Body of pancreas (tissue), 4 donors: ENCODE measurements at regions not wholly inside any gene's neighbourhood (a gene's known extent, or its start where the extent isn't known, plus 50 kb on each side); places are given as distances from the start of the nearest gene placed in this dataset.

Experiments
- CTCF ChIP-seq, 7 experiments: fragments of 450-650 bp in 4 of 7; fragments of 200-600 bp in 3 of 7; sonication (generic) in 3 of 7; IDR thresholded peaks; one replicate each; pipeline ENCODE4 v1.5.1; 2016 to 2019; ENCODE audit warnings: antibody characterized with exemption in 7 of 7
- POLR2A ChIP-seq, 3 donors: fragments of 450-650 bp; IDR thresholded peaks; one replicate each; pipeline ENCODE4 v1.6.1; 2016; ENCODE audit warnings: antibody characterized with exemption in 3 of 3, mild to moderate bottlenecking in 2 of 3

- TF ChIP-seq CTCF (IDR thresholded peaks at IDR 0.05) (no peak), POLR2A (IDR thresholded peaks at IDR 0.05) (no peak)
Measured at GRCh38 chr12:86333955-86334522, 77.8 kb upstream of the MGAT4C start.
